NOMO-1 treated with DMSO at 0.1 percent for 48 hours (cell line): ENCODE measurements at regions not wholly inside any gene's neighbourhood (a gene's known extent, or its start where the extent isn't known, plus 50 kb on each side); places are given as distances from the start of the nearest gene placed in this dataset.

Source experiments
- DNase-seq: peaks from one replicate; lab custom pipeline; 2025; ENCODE audit not compliant: unreplicated experiment; lab: John Stamatoyannopoulos, UW

DNA sequence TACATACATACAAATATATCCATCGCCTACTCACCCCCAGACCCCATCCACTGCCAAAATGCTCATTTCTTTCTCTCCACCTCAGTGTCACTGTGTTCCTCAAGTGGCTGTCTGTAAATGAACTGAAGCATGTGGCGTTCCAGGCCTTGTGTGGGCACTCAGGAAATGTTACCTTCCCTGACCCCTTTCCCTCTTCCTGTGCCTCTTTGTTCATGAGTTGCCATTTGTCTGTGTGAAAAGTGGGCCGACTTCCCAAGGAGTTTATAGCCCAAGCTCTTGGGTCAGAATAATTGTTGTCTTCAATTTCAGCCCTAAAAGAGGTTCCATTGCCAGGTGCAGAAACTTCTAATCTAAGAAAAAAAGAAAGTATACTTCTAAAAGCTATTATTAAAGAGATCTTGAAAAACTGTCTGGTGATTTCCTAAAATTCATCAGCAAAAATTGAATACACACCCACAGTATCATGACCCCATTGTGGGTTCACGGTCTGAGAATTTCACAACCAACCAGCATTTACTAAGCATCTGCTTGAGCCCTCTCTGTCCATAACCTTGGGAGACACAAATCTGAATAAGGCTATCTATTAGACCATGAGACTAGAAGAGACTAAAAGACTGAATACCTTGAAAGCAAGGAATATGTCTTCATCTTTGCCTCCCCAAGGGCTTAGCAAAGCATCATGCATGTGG, 201.4 kb upstream of the EEA1 start:
- no peak for DNase-seq

DNA sequence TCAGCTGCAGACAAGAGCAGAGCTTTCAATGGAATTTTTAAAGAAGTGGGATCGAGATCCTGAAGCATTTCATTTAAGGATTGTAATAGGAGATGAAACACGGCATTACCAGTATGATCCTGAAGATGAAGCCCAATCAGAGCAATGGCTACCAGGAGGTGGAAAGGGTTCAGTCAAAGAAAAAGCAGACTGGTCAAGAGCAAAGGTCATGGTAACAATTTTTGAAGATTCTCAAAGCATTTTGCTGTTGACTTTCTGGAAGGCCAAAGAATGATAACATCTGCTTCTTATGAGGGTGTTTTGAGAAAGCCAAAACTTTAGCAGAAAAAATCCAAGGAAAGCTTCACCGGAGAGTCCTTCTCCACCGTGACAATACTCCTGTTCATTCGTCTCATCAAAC, 204.3 kb upstream of the EEA1 start:
- DNase-seq = no peak

DNA sequence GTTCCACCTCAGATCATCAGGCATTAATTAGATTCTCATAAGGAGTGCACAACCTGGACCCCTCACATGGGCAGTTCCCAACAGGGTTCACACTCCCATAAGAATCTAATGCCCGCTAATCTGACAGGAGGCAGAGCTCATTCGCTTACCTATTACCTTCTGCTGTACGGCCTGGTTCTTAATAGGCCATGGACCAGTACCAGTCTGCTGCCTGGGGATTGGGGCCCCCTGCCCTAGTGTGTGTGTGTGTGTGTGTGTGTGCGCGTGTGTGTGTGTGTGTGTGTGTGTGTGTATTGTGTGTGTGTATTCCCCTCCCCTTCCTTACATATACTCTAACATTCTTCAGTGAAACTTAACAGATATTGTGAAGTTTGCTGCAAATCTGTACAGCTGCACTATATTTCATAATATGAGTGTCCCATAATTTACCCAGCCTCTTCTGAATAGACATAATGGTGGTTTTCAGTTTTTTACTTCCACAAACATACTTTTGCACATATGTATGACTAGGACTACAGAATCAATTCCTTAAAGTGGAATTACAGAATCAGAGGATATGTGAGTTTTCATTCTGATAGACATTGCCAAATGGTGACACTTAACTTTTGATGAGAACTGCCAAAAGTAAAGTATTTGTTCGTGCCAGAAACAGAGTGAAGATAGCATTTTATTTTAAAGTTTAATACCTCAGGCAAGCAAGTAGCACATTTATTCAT, 205.2 kb upstream of the EEA1 start:
- peak; percentile 59 for DNase-seq

DNA sequence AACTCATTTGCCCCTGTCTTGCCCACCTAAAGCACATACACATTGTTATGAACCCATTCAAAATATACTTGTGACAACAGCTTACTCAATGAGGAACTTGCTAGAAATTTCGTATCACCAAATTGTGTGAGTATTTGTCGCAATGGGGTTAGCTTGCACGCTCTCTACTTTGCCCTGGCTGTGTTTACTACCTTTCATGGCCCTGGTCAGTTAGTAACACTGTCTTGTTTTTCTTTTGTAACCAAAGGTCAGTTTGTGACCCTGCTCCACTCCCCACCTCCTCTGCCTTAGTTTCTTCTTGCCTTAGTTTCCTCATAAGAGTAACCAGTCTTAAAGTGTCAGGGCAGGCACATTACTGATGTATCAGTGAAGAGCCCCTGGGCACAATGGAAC, 205.8 kb upstream of the EEA1 start:
- peak; percentile 77 for DNase-seq

DNA sequence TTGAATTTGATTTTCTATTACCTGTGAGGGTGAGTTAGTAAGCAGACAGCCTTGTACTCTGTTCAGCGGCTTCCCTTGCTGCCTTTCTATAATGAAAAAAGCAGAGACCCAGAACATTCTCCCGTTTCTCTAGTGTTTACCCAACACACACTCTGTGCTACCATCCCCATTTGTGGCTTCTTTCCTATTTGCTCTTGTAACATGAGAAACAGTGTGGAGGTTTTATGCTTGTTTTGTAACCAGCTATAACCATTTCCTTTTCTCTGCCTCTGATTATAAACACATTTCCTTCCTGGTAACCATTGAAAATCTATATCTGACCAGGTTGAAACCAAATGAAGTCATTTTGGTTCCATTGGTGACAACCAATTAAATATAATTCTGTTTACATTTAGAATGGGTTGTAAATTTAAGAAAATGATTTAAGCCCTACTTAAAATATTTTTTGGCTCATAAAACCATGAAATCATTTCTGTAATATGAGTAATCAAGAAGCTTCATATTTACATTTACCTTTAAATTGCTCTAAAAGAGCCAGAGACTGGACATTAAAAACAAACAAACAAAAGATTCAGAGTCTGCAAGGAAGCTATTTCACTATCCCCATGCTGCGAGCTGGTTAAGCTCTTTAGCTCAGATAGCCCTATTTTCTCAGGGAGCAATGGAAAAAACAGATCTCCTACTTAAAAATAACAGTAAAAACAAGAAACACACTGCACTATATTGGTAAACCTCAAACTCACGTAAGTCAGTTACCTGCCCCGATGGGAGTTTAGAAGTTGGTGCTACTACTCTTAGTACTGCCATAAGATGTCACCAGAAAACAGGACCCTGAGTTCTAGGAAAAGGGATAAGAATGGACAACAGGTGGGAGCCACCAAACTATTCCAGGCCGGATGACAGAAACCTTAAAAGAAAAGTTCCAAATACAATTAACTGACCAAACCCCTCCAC, 206.5 kb upstream of the EEA1 start:
- DNase-seq = peak; percentile 80

DNA sequence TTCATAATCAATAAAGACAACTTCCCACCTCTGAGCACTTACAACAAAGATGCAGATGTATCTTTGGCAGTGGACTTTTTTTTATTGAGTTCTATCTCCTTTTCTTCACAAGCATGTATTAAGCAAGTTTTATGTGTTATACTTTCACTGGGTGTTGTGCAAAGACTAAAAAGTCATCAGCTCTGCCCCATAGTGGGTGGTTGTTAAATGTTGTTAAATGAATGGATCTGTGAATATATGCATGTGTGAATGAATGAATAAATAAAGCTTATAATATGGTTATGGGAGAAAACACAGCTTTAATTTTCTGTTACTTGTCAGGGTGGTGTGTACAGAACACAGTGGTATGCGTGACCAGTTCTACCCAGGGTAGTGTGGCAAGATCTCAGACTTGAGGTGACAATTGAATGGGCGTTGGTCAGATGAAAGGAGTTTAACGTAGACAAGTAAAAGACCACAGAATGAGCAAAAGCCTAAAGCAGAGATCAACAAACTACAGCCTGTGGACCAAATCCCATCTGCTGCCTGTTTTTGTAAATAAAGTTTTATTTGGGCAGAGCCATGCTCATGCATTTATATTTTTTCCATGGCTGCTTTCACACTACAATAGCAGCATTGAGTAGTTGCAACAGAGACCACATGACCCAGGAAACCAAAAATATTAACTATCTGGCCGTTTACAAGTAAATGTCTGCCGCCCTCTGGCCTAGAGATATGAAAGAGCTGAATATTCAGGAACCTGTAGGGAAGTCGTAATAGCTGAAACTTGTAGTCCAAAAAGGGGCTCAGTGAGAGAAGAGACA, 207.4 kb upstream of the EEA1 start:
- DNase-seq = peak; percentile 79

DNA sequence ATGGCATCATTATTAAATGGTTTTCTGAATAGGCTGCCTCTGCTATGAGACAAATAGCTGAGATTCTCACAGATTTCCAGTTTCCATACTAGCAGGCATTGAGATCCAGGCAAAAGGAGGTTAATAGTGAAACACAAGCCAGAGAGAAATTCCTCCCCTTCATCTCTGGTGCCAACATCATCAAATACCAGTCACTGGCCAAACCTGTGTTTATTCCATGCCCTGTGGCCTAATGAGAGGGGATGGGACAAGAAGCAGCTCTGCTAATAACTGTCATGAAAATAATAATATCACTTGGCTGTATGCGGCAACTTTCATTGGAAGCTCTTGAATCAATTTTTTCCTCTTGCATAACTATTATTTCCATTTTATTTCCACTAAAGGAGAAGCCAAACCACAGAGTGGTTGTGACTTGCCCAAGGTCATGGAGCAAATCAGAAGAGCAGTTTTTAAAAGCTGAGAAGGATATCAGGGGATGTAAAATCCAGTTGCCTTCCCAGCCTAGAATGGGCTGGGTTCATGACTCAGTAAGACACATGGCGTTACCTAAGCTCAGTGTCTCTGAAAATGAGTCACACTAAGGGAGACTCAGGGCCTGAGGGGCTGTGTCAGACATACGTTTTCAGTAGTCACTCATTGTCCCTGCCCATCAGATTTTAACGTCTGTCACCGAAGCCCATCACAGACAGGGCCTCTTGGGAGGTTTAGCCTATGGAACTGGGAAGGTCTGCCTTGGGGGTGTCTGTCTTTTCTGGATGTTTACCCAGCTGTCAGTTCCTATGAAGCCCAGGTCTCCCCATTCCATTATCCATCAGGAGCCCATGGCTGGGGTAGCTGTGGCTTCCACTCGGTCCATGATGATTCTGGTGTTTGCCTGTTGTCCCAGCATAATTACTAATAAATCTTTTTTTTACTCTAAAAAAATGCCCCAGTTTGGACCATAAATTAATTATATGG, 208.8 kb upstream of the EEA1 start:
- DNase-seq = peak; percentile 53

DNA sequence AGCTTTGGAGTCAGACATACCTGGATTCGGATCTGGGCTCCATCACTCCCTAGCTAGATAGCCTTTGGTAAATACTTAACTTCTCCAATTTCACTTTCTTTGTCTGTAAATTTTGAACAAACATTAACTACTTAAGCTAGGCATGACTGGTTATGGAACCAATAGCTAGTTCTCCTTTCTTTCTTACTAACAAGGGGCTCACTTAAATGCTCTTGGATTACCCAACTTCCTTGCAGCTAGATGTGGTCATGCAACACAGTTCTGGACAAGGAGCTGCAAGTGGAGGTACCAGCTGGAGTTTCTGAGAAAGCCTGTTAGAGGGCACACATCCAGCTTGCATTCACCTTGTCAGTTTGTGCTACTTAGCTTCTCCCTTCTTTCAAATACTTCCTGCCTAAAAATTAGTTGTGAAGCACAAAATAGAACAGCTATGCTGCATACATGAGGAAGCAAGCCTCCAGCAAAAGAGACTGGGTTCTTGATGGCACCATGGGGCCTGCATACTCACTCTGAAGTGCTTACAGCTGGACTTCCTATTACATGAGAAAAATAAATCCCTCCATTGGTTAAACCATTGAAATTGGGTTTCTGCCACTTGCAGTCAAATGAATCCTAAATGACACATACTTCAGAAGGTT, 210.1 kb upstream of the EEA1 start:
- peak; percentile 98 for DNase-seq

DNA sequence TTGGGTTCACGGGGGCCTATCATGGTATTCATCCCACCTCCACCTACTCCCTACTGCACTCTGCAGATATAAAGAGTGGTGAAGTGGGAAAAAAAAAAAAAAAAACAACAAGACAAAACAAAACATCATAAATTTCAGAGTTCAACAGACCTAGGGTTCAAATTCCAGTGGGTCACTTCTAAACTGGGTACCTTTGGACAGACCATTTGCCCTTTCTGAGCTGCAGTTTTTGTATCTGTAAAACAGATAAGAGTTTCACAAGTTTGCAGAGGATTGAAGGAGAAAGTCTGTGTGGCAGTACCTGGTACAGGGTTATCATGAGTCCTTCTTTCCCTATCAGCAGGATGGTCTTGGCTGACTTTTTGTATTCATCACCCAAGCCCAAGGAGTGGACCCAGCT, 211.2 kb upstream of the EEA1 start:
- DNase-seq = no peak

DNA sequence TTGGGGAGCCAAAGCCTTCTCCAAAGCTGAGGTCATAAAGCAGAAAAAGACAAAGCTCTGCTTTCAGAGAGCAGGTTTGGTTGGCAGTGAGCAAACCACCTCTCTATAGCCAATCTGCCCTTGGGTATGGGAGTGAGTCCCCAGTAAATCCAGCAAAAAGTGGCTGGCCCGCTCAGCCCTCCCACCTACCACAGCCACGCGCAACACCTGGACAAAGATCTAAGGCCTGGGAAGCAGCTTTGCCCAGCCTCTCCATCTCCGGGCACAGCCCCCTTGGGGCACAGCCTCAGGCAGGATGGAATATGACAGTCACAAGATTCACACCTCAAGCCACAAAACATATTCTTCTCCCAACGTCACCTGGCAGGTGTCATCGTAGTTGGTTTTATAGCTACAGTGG, 211.7 kb upstream of the EEA1 start:
- DNase-seq = no peak

DNA sequence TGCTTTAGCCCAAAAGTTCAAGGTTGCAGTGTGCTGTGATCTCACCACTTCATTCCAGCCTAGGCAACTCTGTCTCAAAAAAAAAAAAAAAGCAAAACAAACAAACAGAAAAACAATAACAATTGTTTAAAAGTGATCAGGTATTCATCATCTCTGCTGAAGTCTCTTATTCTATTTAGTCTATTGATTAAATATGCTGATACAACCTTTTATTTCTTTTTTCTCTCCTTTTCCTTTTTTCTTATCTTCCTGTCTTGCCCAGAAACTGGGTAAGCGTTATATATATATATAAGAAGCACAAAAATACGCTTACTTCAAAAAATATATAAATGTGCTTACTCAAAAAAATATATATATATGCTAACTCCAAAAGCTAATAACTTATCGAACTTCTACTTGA, 213.8 kb upstream of the EEA1 start:
- DNase-seq = no peak

DNA sequence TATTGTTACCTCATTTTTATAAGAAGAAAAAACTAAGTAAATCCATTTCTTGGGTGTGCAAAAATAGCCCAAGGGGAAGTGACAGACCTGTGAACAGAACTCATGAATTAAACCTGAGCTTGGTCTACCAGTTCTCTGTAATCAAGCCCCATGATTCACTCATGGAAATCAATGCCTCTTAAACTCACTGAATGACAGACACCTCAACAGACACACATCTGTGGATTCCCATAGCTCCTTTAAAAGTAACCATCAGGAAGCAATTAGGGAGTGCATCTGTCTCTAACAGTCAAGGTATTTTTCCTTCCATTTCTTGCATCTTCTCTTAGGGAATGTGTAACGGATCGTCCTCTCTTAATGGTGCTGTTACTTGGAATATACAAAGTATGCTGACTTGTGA, 215.0 kb upstream of the EEA1 start:
- peak; percentile 26 for DNase-seq

DNA sequence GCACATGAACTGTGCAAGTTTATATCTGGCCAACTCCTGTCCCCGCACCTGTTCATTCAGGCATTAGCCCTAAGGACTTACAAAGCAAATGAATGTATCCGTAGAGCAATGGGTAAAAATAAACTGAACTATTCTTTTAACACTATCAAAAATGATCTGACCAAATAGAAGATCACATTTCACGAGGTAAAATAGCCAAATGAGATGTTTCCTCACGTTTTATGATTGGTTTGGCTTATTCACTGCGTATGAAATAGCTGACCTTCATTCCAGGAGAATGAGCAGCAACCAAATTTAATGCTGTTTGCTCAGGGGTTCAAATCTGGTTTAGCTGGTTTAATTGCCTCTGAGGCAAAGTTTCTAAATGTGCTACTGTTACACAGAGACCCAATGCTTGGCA, 216.0 kb upstream of the EEA1 start:
- DNase-seq = no peak

DNA sequence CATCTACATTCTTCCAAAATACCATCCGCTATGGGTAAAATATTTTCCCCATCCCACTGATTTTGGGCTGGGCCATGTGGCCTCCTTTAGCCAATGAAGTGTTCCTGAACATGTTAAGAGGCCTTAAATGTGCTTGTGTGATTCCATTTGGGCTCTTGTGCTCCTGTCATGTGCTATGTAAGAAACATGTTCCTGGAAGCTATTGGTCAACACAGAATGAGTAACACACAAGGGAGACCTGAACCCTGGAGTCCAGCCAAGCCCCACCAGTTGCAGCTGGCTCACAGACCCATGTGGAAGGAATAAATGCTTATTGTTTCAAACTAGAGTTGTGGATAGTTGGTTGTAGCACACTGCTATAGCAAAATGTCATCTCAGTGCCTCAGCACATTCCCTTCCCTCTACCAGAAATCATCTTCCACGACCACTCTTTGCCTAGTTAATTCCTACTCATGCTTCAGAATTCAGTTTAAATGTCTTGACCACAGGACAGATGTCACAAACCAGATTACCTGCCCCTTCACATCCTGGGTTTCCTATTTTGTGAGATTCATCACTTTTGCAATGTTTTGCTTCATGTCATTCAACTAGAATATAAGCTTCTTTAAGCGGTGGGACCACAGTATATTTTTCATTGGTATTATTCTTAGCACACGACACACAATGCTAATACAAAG, 217.3 kb upstream of the EEA1 start:
- DNase-seq = no peak

DNA sequence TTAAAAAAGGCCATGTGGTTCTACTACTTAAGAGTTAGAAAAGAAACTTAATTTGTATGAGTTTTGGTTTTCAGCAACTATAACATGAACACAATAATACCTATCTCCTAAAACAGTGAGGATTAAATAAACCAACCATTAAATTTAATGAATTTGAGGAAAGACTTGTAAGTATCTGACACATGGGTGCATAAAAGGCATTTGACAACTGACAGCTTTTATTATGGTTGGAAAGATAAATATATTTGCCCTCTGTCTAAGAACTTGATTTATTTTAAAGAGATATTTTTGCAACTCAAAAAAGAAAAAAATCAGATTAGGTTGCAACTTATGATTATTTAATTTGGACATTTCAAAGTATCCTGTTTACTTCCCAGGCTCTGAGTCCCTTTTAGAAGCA, 217.9 kb upstream of the EEA1 start:
- DNase-seq = no peak

DNA sequence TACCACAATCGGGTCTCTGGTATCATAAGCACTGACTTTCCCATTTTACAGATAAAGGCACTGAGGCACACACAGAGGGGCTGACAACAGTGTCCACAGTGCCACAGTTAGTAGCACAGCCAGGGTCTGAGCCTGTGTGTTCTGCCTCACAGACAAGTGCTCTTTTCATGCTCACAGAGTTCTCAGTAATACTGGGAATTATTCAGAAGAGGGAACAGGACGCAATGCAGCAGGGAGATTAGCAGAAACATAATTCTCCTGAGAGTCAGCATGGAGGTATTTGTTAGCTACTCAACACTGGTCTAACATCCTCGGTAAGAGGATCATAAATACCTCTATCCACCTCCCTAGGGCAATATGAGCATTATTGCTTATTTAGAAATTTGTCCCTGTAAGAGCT, 219.3 kb upstream of the EEA1 start:
- no peak for DNase-seq

DNA sequence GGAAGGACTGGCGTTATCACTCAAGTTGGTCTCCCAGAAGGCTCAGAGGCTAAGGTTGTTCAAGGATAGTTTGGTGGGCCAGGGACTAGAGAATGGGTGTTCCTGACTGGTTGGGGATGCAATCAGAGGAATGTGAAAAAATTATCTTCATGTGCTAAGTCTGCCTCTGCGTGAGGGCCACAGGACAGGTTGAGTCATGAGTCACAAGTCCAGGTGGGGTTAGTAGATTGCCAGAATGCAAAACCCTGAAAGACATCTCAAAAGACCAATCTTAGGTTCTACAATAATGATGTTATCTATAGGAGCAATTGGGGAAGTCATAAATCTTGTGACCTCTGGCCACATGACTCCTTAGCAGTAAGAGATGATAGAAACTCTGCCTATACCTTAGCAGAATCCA, 220.1 kb upstream of the EEA1 start:
- peak; percentile 10 for DNase-seq

DNA sequence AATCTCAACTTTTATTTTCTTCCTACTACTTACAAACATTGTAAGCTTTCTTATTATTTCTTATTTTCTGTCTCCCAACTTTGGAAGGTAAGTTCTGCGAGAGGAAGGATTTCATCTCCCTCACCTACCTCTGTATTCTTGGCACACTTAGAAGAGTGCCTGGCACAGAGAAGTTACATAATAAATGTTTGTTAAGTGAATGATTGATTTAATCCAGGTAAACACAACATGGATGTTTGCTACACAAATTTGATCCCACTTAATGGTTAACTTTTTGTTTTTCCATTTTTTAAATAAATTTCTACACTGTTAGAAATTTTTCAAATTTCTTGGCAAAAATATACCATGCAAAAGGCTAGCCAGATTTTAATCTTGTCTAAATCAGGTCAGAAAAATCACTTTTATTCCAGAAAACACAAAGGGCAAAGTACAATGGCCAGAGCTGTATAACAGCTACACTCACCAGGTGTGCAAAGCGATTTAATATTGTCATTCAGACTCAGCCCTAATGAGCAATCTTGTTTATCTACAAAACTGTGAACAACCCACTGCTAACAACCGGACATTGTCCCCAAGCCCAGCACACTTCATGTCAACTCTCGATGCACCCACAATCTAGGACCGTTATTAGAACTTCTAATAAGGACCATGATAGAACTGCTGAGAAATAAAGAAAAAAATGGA, 222.1 kb upstream of the EEA1 start:
- no peak for DNase-seq
